H1 (cell line): ENCODE measurements at regions not wholly inside any gene's neighbourhood (a gene's known extent, or its start where the extent isn't known, plus 50 kb on each side); places are given as distances from the start of the nearest gene placed in this dataset.

Experiments used
- CREB1 ChIP-seq: IDR thresholded peaks from 2 replicates; pipeline ENCODE4 v1.6.1; 2012; ENCODE audit warnings: inconsistent platforms
- EP300 ChIP-seq, 2 experiments: IDR thresholded peaks; 1 replicate in 1 of 2; 2 replicates in 1 of 2; pipeline ENCODE4 v1.6.1; 2011 to 2012; ENCODE audit warnings: low read depth in 2 of 2, low read length in 2 of 2, mild to moderate bottlenecking in 2 of 2, borderline replicate concordance in 1 of 2, inconsistent platforms in 1 of 2, moderate library complexity in 1 of 2
- POLR2AphosphoS5 ChIP-seq: IDR thresholded peaks from 2 replicates; pipeline ENCODE4 v1.6.1; 2011; ENCODE audit warnings: low read depth, low read length
- RBBP5 ChIP-seq: IDR thresholded peaks from 2 replicates; pipeline ENCODE4 v1.7.1; 2012; ENCODE audit warnings: low read depth, mild to moderate bottlenecking, inconsistent platforms, low read length, moderate library complexity, borderline replicate concordance
- SP1 ChIP-seq: IDR thresholded peaks from 2 replicates; pipeline ENCODE4 v1.6.1; 2011; ENCODE audit warnings: low read depth, low read length
- SP2 ChIP-seq: IDR thresholded peaks from 2 replicates; pipeline ENCODE4 v1.6.1; 2012; ENCODE audit warnings: mild to moderate bottlenecking, low read length, inconsistent platforms
- TAF1 ChIP-seq: IDR thresholded peaks from 2 replicates; pipeline ENCODE4 v1.6.1; 2011; ENCODE audit warnings: mild to moderate bottlenecking, low read depth, low read length
- YY1 ChIP-seq: IDR thresholded peaks from 2 replicates; pipeline ENCODE4 v1.6.1; 2011; ENCODE audit warnings: low read depth, mild to moderate bottlenecking, low read length
- ZNF274 ChIP-seq: IDR thresholded peaks from 2 replicates; pipeline ENCODE4 v1.7.0; 2012; ENCODE audit warnings: low read length, borderline replicate concordance; ENCODE audit errors: extremely low read depth
- TF ChIP-seq, protein P1 (sequence below), 3 experiments: IDR thresholded peaks; 1 replicate in 2 of 3; 2 replicates in 1 of 3; pipeline versions ENCODE4 v1.5.1 to v1.6.1; 2011; ENCODE audit warnings: low read length in 3 of 3, mild to moderate bottlenecking in 3 of 3, inconsistent platforms in 2 of 3, low read depth in 1 of 3, moderate library complexity in 1 of 3; ENCODE audit not compliant: insufficient read depth in 1 of 3; ENCODE audit errors: control extremely low read depth in 1 of 3
- TF ChIP-seq, protein P2 (sequence below): IDR thresholded peaks from 2 replicates; pipeline ENCODE4 v1.6.1; 2012; ENCODE audit warnings: low read length, inconsistent platforms

GRCh38 chr4:84159762-84160161 lies 339.3 kb downstream of the NKX6-1 start:
- TF ChIP-seq RBBP5 (no peak), YY1 (no peak), POLR2AphosphoS5 (no peak), ZNF274 (no peak), CREB1 (no peak), SP1 (no peak), SP2 (no peak), TAF1 (no peak), EP300 (IDR thresholded peaks at IDR 0.05; ENCODE audit: borderline replicate concordance in 1 of 2, low read depth in 2 of 2, low read length in 2 of 2) (no peak)
- TF ChIP-seq, protein P1, sequence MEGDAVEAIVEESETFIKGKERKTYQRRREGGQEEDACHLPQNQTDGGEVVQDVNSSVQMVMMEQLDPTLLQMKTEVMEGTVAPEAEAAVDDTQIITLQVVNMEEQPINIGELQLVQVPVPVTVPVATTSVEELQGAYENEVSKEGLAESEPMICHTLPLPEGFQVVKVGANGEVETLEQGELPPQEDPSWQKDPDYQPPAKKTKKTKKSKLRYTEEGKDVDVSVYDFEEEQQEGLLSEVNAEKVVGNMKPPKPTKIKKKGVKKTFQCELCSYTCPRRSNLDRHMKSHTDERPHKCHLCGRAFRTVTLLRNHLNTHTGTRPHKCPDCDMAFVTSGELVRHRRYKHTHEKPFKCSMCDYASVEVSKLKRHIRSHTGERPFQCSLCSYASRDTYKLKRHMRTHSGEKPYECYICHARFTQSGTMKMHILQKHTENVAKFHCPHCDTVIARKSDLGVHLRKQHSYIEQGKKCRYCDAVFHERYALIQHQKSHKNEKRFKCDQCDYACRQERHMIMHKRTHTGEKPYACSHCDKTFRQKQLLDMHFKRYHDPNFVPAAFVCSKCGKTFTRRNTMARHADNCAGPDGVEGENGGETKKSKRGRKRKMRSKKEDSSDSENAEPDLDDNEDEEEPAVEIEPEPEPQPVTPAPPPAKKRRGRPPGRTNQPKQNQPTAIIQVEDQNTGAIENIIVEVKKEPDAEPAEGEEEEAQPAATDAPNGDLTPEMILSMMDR (IDR thresholded peaks at IDR 0.05; ENCODE audit: control extremely low read depth in 1 of 3, insufficient read depth in 1 of 3, low read depth in 1 of 3, low read length in 3 of 3), result peak; percentile 77 to 86 (median 77)
- TF ChIP-seq, protein P2, sequence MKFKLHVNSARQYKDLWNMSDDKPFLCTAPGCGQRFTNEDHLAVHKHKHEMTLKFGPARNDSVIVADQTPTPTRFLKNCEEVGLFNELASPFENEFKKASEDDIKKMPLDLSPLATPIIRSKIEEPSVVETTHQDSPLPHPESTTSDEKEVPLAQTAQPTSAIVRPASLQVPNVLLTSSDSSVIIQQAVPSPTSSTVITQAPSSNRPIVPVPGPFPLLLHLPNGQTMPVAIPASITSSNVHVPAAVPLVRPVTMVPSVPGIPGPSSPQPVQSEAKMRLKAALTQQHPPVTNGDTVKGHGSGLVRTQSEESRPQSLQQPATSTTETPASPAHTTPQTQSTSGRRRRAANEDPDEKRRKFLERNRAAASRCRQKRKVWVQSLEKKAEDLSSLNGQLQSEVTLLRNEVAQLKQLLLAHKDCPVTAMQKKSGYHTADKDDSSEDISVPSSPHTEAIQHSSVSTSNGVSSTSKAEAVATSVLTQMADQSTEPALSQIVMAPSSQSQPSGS, result no peak
